PC-3 (cell line): ENCODE measurements at regions not wholly inside any gene's neighbourhood (a gene's known extent, or its start where the extent isn't known, plus 50 kb on each side); places are given as distances from the start of the nearest gene placed in this dataset.

Experiments
- ATAC-seq: fragments of 200-7000 bp; cut with Tn5 transposase; 2 replicates; pipeline ENCODE4 v1.9.1; 2020; ENCODE audit warnings: mild to moderate bottlenecking, moderate library complexity
- BruUV-seq: library from RNA; stranded (reverse); fragments of 400-500 nt; replicated peaks from 2 replicates; lab custom pipeline; 2021; lab: Mats Ljungman, UMichigan
- CTCF ChIA-PET: fragments of 300-600 bp; sonication (Branson Sonifier 250); formaldehyde crosslinking; loops from one replicate; lab custom pipeline; 2022; ENCODE audit warnings: antibody characterized with exemption; lab: Charles Lee
- POLR2A ChIA-PET: fragments of 300-600 bp; sonication (Branson Sonifier 250); formaldehyde crosslinking; loops from one replicate; lab custom pipeline; 2022; ENCODE audit warnings: antibody characterized with exemption; ENCODE audit not compliant: unreplicated experiment; lab: Charles Lee
- DNase-seq: peaks from one replicate; pipeline ENCODE4 v3.0.0-alpha.2; 2015
- H2AFZ ChIP-seq: fragments of 300-600 bp; sonication (generic); 2 replicates; pipeline ENCODE4 v1.6.0; 2016; ENCODE audit warnings: antibody characterized with exemption, low read length
- H3F3A ChIP-seq: fragments of 300-600 bp; sonication (generic); one replicate; pipeline ENCODE4 v1.6.0; 2017; ENCODE audit warnings: antibody characterized with exemption, low read length, control low read depth, mild to moderate bottlenecking; ENCODE audit not compliant: unreplicated experiment
- H3K27ac ChIP-seq: fragments of 300-600 bp; sonication (generic); 2 replicates; pipeline ENCODE4 v1.5.1; 2016; ENCODE audit warnings: mild to moderate bottlenecking, low read length
- H3K27me3 ChIP-seq: fragments of 300-600 bp; sonication (generic); 2 replicates; pipeline ENCODE4 v1.6.1; 2016; ENCODE audit warnings: low read length, mixed read lengths
- H3K36me3 ChIP-seq: fragments of 300-600 bp; sonication (generic); 2 replicates; pipeline ENCODE4 v1.6.1; 2016; ENCODE audit warnings: low read depth, mixed run types, low read length, mixed read lengths
- H3K4me1 ChIP-seq: fragments of 300-600 bp; sonication (generic); 2 replicates; pipeline ENCODE4 v1.5.1; 2016; ENCODE audit warnings: low read length; ENCODE audit not compliant: insufficient read depth
- H3K4me2 ChIP-seq: fragments of 300-600 bp; sonication (generic); 2 replicates; pipeline ENCODE4 v1.6.0; 2016; ENCODE audit warnings: low read length
- H3K4me3 ChIP-seq: fragments of 300-600 bp; sonication (generic); 2 replicates; pipeline ENCODE4 v1.5.1; 2016; ENCODE audit warnings: mild to moderate bottlenecking, low read length, mixed read lengths
- H3K79me2 ChIP-seq: fragments of 300-600 bp; sonication (generic); 2 replicates; pipeline ENCODE4 v1.6.1; 2017; ENCODE audit warnings: low read length, mixed read lengths
- H3K9ac ChIP-seq: fragments of 300-600 bp; sonication (generic); 2 replicates; pipeline ENCODE4 v1.6.0; 2016; ENCODE audit warnings: mild to moderate bottlenecking, low read length
- H3K9me2 ChIP-seq: fragments of 300-600 bp; sonication (generic); replicated peaks from 2 replicates; pipeline ENCODE4 v1.6.1; 2016; ENCODE audit warnings: mixed run types, low read length, mixed read lengths
- H3K9me3 ChIP-seq: fragments of 300-600 bp; sonication (generic); 2 replicates; pipeline ENCODE4 v1.6.1; 2016; ENCODE audit warnings: low read length, mixed read lengths
- H4K20me1 ChIP-seq: fragments of 300-600 bp; sonication (generic); 2 replicates; pipeline ENCODE4 v1.6.1; 2016; ENCODE audit warnings: low read length, mixed read lengths
- CTCF ChIP-seq: fragments of 300-600 bp; sonication (generic); conservative IDR thresholded peaks from 2 replicates; pipeline ENCODE4 v1.5.1; 2017; ENCODE audit warnings: antibody characterized with exemption, low read depth, mild to moderate bottlenecking, low read length
- EZH2 ChIP-seq: fragments of 300-600 bp; sonication (generic); IDR thresholded peaks from one replicate; pipeline ENCODE4 v1.6.1; 2017; ENCODE audit warnings: antibody characterized with exemption, mild to moderate bottlenecking, low read length; ENCODE audit not compliant: unreplicated experiment
- EZH2phosphoT487 ChIP-seq: fragments of 300-600 bp; sonication (generic); IDR thresholded peaks from 2 replicates; pipeline ENCODE4 v1.6.1; 2018; ENCODE audit warnings: mild to moderate bottlenecking, antibody characterized with exemption, low read length, borderline replicate concordance
- intact Hi-C: fragments of 100-400 bp; cut with micrococcal nuclease; formaldehyde crosslinking; loops from 2 replicates; pipeline ENCODE4 v1.9.0; 2023

GRCh38 chr7:149586646-149587645 lies 89.3 kb upstream of the ZNF746 start:
- BruUV-seq, result no TSS peak
- Histone ChIP-seq H3K79me2 (no peaks in the 10 kb centered on the region), H3K9me2 (no peaks in the 10 kb centered on the region), H3K9me3 (no peaks in the 10 kb centered on the region), H3K9ac (no peak overlapping the region), H2AFZ (no peak overlapping the region), H3K27ac (no peak overlapping the region), H3K36me3 (peaks cover 47% of the 10 kb centered on the region), H3K27me3 (no peaks in the 10 kb centered on the region), H4K20me1 (no peaks in the 10 kb centered on the region), H3F3A (no peaks in the 10 kb centered on the region), H3K4me3 (no peak overlapping the region), H3K4me1 (no peaks in the 10 kb centered on the region), H3K4me2 (no peak overlapping the region)
- no peak for DNase-seq
- intact Hi-C loops, result no loop called here
- TF ChIP-seq EZH2phosphoT487, result no peak
- TF ChIP-seq EZH2, result no peak
- TF ChIP-seq CTCF, result no peak
- CTCF ChIA-PET, result no interaction called here
- no peak for ATAC-seq
- POLR2A ChIA-PET, result no interaction called here

GRCh38 chr7:149584530-149584929 lies 86.9 kb upstream of the ZNF746 start:
- Histone ChIP-seq H3F3A (no peaks in the 10 kb centered on the region), H3K4me1 (no peaks in the 10 kb centered on the region), H3K4me3 (no peak overlapping the region), H3K27me3 (no peaks in the 10 kb centered on the region), H3K27ac (no peak overlapping the region), H3K36me3 (peaks cover 54% of the 10 kb centered on the region), H3K9me3 (no peaks in the 10 kb centered on the region), H3K9ac (no peak overlapping the region), H2AFZ (no peak overlapping the region), H4K20me1 (no peaks in the 10 kb centered on the region), H3K4me2 (no peak overlapping the region), H3K9me2 (no peaks in the 10 kb centered on the region), H3K79me2 (no peaks in the 10 kb centered on the region)
- no TSS peak for BruUV-seq
- TF ChIP-seq EZH2 (no peak), CTCF (no peak), EZH2phosphoT487 (no peak)
- ATAC-seq, result no peak
- no peak for DNase-seq
- intact Hi-C loops, result no loop called here
- ChIA-PET POLR2A (interaction anchor here (0.6 kb wide), 1 partner anchor 151 kb away, joined by 5 read pairs; no protein-coding TSS in a partner anchor), CTCF (no interaction called here)

GRCh38 chr7:149584009-149584408 lies 86.4 kb upstream of the ZNF746 start:
- Histone ChIP-seq H3K36me3 (peaks cover 52% of the 10 kb centered on the region), H3K9me2 (no peaks in the 10 kb centered on the region), H2AFZ (no peak overlapping the region), H3K4me2 (no peak overlapping the region), H3K9ac (no peak overlapping the region), H3K27ac (no peak overlapping the region), H3K9me3 (no peaks in the 10 kb centered on the region), H3K27me3 (no peaks in the 10 kb centered on the region), H3K4me1 (no peaks in the 10 kb centered on the region), H4K20me1 (no peaks in the 10 kb centered on the region), H3K4me3 (no peak overlapping the region), H3K79me2 (no peaks in the 10 kb centered on the region), H3F3A (no peaks in the 10 kb centered on the region)
- TF ChIP-seq EZH2phosphoT487 (no peak), EZH2 (no peak), CTCF (no peak)
- intact Hi-C loops, result no loop called here
- DNase-seq (no peak), ATAC-seq (no peak)
- BruUV-seq, result no TSS peak
- ChIA-PET POLR2A (interaction anchor here (0.6 kb wide), 1 partner anchor 152 kb away, joined by 5 read pairs; no protein-coding TSS in a partner anchor), CTCF (no interaction called here)
